ENCODE measurements at regions not wholly inside any gene's neighbourhood (a gene's known extent, or its start where the extent isn't known, plus 50 kb on each side); places are given as distances from the start of the nearest gene placed in this dataset.

DNA sequence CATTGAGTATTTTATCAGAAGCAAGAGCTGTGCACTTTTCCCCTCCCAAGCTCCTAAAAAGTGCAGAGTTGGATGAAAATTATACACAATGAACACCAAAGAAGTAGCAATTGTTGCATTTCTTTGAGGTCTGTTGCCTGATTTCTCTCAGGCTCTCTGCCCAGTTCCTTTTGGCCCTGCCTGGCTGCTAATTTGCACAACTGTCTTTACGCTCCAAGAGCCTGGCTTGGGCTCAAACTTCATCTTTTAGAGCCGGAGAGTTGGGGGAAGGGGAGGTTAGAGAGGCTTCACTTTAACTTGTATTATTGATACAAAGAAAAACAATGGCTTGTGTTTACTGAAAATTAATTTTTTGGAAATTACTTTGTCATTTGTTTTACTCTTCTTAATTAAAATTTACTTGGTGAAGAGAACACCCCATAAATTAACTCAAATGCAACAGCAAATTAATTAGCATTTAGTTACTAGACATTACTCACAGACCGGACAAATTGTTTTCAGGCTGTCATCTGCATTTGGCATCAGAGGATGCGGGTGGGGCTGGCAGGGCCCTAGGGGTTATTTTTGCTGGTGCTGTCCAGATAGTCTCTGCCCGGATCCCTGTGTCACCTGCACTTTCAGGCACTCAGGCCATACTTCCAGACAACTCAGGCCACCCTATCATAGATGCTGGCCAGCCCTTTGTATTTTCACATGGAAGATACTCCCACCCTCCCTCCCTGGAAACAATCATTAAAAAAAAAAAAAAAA is 407.3 kb downstream of the NXPE2 start:
- BruUV-seq (replicated peaks) = no TSS peak
- no peaks in the 10 kb centered on the region for H3K36me3 ChIP-seq (ENCODE audit: control insufficient read depth, insufficient read depth, low read length)
- POLR2A ChIA-PET = no interaction called here
- TF ChIP-seq, protein P1, sequence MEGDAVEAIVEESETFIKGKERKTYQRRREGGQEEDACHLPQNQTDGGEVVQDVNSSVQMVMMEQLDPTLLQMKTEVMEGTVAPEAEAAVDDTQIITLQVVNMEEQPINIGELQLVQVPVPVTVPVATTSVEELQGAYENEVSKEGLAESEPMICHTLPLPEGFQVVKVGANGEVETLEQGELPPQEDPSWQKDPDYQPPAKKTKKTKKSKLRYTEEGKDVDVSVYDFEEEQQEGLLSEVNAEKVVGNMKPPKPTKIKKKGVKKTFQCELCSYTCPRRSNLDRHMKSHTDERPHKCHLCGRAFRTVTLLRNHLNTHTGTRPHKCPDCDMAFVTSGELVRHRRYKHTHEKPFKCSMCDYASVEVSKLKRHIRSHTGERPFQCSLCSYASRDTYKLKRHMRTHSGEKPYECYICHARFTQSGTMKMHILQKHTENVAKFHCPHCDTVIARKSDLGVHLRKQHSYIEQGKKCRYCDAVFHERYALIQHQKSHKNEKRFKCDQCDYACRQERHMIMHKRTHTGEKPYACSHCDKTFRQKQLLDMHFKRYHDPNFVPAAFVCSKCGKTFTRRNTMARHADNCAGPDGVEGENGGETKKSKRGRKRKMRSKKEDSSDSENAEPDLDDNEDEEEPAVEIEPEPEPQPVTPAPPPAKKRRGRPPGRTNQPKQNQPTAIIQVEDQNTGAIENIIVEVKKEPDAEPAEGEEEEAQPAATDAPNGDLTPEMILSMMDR (IDR thresholded peaks at IDR 0.05; ENCODE audit: insufficient read depth in 1 of 2, low read depth in 1 of 2, low read length in 1 of 2, severe bottlenecking in 1 of 2, unreplicated experiment in 1 of 2) = no peak
- peaks cover 26% of the 10 kb centered on the region for H3K27me3 Mint-ChIP-seq (ENCODE audit: insufficient read depth, unreplicated experiment)
- no peak overlapping the region for H3K4me3 ChIP-seq (ENCODE audit: low read depth, low read length)
- no peaks in the 10 kb centered on the region for H3K9me3 ChIP-seq
- intact Hi-C loops (cut with micrococcal nuclease; ENCODE audit: unreplicated experiment) = no loop called here
- H3K9me3 Mint-ChIP-seq (ENCODE audit: unreplicated experiment) = no peaks in the 10 kb centered on the region
- no peaks in the 10 kb centered on the region for H3K36me3 Mint-ChIP-seq (ENCODE audit: insufficient read depth, unreplicated experiment)
- H3K4me1 ChIP-seq = no peaks in the 10 kb centered on the region
- H3K4me3 Mint-ChIP-seq (ENCODE audit: unreplicated experiment) = no peak overlapping the region
- no peak overlapping the region for H3K27ac Mint-ChIP-seq (ENCODE audit: unreplicated experiment)
- peaks cover 2% of the 10 kb centered on the region for H3K27me3 ChIP-seq (replicated peaks; ENCODE audit: control insufficient read depth, insufficient read depth, low read length)
- no peaks in the 10 kb centered on the region for H3K4me1 Mint-ChIP-seq (ENCODE audit: low read depth, unreplicated experiment)
- DNase-seq = no peak
- CTCF ChIA-PET = no interaction called here

DNA sequence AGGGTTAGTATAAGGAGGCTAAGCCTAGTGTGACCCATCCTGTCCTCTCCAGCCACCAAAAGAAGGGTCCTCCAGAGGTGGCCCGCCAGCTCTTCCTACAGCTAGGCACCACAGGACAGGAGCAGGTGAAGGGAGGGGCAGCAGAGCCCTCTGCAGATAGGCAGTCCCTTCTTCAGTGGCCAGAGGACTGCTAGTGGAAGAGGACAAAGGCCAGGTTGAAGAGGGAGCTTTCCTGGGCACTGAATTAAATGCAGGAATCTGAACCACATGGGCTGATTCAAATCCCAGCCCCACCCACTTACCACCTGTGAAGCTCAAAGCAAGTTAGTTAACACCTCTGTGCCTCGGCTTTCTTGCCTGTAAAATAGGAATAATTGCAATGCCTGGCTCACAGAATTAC is 409.5 kb downstream of the NXPE2 start:
- ChIA-PET POLR2A (no interaction called here), CTCF (interaction anchor here (0.6 kb wide), 1 partner anchor 85 kb away, joined by 4 read pairs; no protein-coding TSS in a partner anchor)
- Mint-ChIP-seq H3K27me3 (ENCODE audit: insufficient read depth, unreplicated experiment) (peaks cover 22% of the 10 kb centered on the region), H3K4me3 (ENCODE audit: unreplicated experiment) (peak overlapping the region; percentile 39), H3K4me1 (ENCODE audit: low read depth, unreplicated experiment) (no peaks in the 10 kb centered on the region), H3K36me3 (ENCODE audit: insufficient read depth, unreplicated experiment) (no peaks in the 10 kb centered on the region), H3K27ac (ENCODE audit: unreplicated experiment) (no peak overlapping the region), H3K9me3 (ENCODE audit: unreplicated experiment) (no peaks in the 10 kb centered on the region)
- Histone ChIP-seq H3K4me3 (ENCODE audit: low read depth, low read length) (no peak overlapping the region), H3K27me3 (replicated peaks; ENCODE audit: control insufficient read depth, insufficient read depth, low read length) (peaks cover 2% of the 10 kb centered on the region), H3K9me3 (no peaks in the 10 kb centered on the region), H3K36me3 (ENCODE audit: control insufficient read depth, insufficient read depth, low read length) (no peaks in the 10 kb centered on the region), H3K4me1 (no peaks in the 10 kb centered on the region)
- DNase-seq = no peak
- no TSS peak for BruUV-seq (replicated peaks)
- TF ChIP-seq, protein P1 (IDR thresholded peaks at IDR 0.05; ENCODE audit: insufficient read depth in 1 of 2, low read depth in 1 of 2, low read length in 1 of 2, severe bottlenecking in 1 of 2, unreplicated experiment in 1 of 2) = no peak
- intact Hi-C loops (cut with micrococcal nuclease; ENCODE audit: unreplicated experiment) = no loop called here

DNA sequence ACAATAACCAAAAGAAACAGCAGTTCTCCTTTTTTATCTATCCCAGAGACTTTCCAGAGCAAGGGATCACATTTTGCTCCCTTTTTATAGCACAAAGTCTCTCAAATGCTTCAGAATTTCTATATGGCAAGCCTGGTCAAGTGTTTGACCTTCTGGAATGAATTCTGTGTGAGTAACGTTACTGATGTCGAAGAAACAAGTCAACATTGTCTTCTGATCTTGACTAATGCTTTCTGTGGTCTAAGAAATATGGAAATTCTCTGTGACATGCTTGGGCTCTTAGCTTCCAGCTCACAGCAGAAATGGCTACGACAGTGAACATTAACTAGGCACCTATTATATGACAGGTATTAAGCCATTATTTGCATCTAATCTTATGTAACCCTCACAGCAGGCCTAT is 411.7 kb downstream of the CADM1 start:
- no peak for DNase-seq
- Mint-ChIP-seq H3K9me3 (ENCODE audit: unreplicated experiment) (no peaks in the 10 kb centered on the region), H3K36me3 (ENCODE audit: insufficient read depth, unreplicated experiment) (no peaks in the 10 kb centered on the region), H3K27ac (ENCODE audit: unreplicated experiment) (no peak overlapping the region), H3K4me3 (ENCODE audit: unreplicated experiment) (no peak overlapping the region), H3K4me1 (ENCODE audit: low read depth, unreplicated experiment) (no peaks in the 10 kb centered on the region), H3K27me3 (ENCODE audit: insufficient read depth, unreplicated experiment) (peaks cover 36% of the 10 kb centered on the region)
- intact Hi-C loops (cut with micrococcal nuclease; ENCODE audit: unreplicated experiment) = no loop called here
- no peak overlapping the region for H3K4me3 ChIP-seq (ENCODE audit: low read depth, low read length)
- ChIA-PET CTCF (no interaction called here), POLR2A (no interaction called here)
- H3K4me1 ChIP-seq = no peaks in the 10 kb centered on the region
- no peaks in the 10 kb centered on the region for H3K9me3 ChIP-seq
- TF ChIP-seq, protein P1 (IDR thresholded peaks at IDR 0.05; ENCODE audit: insufficient read depth in 1 of 2, low read depth in 1 of 2, low read length in 1 of 2, severe bottlenecking in 1 of 2, unreplicated experiment in 1 of 2) = no peak
- no peaks in the 10 kb centered on the region for H3K36me3 ChIP-seq (ENCODE audit: control insufficient read depth, insufficient read depth, low read length)
- no TSS peak for BruUV-seq (replicated peaks)
- no peaks in the 10 kb centered on the region for H3K27me3 ChIP-seq (replicated peaks; ENCODE audit: control insufficient read depth, insufficient read depth, low read length)

All from Caco-2 (cell line).